GM19467 (cell line): ENCODE measurements at regions not wholly inside any gene's neighbourhood (a gene's known extent, or its start where the extent isn't known, plus 50 kb on each side); places are given as distances from the start of the nearest gene placed in this dataset.
"Not testable (repeated sequence)": the region's sequence is repeated elsewhere in the genome, so short reads cannot be mapped to it uniquely, and the experiment has no call there.

Source experiments
- ATAC-seq: cut with Tn5 transposase; IDR thresholded peaks from one replicate; pipeline ENCODE4 v1.9.1; 2021; ENCODE audit warnings: mild to moderate bottlenecking, moderate library complexity; ENCODE audit not compliant: unreplicated experiment

DNA sequence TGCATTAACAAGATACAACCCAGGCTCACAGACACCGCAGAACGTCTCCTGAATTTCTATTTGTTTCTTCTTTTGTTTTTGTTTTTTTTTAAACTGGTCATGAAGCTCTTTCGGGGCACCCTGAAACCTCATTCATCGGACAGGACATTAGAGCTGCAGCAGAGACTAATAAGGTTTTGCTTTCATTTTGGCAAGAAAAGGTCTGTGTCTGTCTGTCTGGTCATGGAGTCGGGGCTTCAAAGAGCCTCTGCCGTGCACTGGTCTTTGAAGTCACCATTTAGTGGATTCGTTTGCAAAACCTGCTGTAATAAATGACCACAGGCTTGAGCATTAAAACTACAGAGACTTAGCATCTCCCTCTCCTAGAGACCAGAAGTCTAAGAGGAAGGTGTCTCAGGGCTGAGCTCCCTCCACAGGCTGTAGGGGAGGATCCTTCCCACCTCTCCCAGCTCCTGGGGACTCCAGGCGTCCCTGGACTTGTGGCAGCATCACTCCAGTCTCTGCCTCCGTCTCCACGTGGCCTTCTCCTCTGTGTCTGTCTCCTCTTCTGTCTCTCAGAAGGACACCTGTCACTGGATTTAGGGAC lies 247.5 kb downstream of the CRLF2 start:
- ATAC-seq = no peak

DNA sequence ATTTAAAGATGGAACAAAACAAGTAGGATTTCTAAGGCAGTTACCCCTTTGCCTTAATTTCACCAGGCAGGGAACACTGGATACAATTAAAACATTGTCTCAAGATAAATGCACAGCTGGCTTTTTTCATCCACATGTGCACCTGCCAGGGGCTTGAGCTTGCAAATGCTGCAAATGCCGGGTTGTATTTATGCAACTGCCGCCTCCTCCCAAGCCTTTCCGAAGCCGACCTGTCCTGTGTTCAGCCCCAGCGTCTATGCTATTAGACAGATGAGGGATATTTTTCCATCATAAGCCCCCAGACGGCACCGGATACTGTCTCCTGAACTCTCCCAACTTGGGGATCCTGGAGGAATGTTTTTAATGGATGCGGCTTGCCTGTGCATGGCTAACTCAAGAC lies 251.6 kb downstream of the CRLF2 start:
- no peak for ATAC-seq

DNA sequence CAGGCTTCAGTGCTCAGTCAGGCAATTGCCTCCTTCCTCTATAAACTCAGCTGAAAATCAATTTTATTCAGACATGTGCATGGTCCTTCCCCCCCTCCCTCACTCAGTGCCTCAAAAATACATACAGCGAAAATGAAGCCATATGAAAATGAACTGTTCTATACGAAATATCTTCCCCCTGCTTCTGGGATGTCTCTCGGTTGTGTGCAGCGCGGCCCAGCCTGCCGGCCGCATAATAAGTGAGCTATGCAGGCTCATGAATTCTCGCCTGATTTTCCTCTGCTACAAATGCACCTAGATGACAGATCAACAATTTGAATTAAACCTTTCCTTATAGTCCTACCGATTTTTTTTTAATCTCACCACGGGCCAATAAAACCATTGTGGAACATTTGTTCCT lies 252.9 kb downstream of the CRLF2 start:
- no peak for ATAC-seq

DNA sequence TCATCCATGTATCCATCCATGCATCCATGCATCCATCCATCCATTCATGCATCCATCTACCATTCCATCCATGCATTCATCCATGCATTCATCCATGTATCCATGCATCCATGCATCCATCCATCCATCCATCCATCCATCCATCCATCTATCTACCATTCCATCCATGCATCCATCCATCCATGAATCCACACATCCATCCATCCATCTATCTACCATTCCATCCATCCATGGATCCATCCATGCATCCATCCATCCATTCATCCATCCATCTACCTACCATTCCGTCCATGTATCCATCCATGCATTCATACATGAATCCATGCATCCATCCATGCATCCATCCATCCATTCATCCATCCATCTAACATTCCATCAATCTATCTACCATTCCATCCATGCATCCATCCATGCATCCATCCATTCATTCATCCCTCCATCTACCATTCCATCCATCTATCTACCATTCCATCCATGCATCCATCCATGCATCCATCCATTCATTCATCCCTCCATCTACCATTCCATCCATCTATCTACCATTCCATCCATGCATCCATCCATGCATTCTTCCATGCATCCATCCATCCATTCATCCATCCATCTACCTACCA lies 257.2 kb downstream of the CRLF2 start:
- not testable (repeated sequence) for ATAC-seq

GRCh38 chrX:953879-954482 lies 258.5 kb downstream of the CRLF2 start:
- no peak for ATAC-seq

GRCh38 chrX:952816-953215 lies 259.6 kb downstream of the CRLF2 start:
- ATAC-seq = no peak

DNA sequence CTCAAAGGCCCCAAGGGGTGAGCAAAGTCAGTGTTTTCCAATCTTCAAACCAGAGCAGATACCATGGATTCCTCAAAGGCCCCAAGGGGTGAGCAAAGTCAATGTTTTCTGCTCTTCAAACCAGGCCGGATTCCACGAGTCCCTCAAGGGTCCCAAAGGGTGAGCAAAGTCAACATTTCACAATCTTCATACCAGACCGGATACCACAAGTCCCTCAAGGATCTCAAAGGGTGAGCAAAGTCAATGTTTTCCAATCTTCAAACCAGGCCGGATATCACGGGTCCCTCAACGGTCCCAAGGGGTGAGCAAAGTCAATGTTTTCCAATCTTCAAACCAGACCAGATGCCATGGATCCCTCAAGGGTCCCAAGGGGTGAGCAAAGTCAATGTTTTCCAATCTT lies 265.2 kb downstream of the CRLF2 start:
- ATAC-seq = not testable (repeated sequence)

- no peak for ATAC-seq
Measured at GRCh38 chrX:943035-943434, 269.4 kb downstream of the CRLF2 start.

GRCh38 chrX:940691-941090 lies 271.8 kb downstream of the CRLF2 start:
- no peak for ATAC-seq

- ATAC-seq = no peak
Measured at GRCh38 chrX:936979-937769, 275.3 kb downstream of the CRLF2 start.

- no peak for ATAC-seq
Measured at GRCh38 chrX:933611-934010, 278.8 kb downstream of the CRLF2 start.

DNA sequence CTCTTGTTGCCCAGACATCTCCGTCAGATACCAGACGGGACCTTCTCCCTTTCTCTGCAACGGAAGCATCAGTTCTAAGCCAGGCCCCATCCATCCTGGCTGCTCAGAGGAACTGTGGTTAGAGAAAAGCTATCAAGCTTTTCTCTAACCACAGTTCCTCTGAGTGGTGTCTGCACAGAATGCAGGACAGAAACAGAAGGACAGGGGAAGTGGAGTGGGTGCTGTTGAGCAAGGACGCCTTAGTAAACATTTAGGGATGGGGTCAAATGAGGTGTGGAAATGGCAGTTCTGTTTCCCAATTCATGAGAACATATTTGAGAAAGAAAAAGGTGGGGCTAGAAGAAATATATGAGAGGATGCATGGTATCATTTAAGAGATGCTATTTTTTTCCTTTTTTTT lies 283.8 kb downstream of the CRLF2 start:
- ATAC-seq = no peak

GRCh38 chrX:926991-927390 lies 285.5 kb downstream of the CRLF2 start:
- ATAC-seq = no peak

DNA sequence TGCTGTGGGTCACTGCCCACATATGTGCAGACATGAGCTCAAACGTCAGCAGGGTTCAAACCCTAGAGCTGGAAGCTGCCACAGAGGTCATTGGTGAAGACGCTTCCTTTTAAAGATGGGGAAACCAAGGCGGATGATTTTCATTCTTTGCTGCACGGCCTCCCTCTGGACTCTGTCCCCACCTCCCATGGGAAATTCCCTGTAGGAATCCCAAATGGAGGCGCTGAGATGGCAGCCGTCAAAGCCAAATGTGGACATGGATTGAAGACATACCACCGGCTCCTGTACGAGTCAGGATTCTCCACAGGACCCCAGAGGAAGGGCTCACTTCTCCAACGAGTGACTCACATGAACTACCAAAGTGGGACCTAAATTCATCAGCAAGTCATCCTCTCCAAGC lies 286.4 kb downstream of the CRLF2 start:
- no peak for ATAC-seq

GRCh38 chrX:925652-926061 lies 286.8 kb downstream of the CRLF2 start:
- no peak for ATAC-seq

GRCh38 chrX:925094-925493 lies 287.4 kb downstream of the CRLF2 start:
- no peak for ATAC-seq

GRCh38 chrX:924017-924416 lies 288.4 kb downstream of the CRLF2 start:
- no peak for ATAC-seq

GRCh38 chrX:920234-920799 lies 289.7 kb downstream of the SHOX start:
- ATAC-seq = no peak

DNA sequence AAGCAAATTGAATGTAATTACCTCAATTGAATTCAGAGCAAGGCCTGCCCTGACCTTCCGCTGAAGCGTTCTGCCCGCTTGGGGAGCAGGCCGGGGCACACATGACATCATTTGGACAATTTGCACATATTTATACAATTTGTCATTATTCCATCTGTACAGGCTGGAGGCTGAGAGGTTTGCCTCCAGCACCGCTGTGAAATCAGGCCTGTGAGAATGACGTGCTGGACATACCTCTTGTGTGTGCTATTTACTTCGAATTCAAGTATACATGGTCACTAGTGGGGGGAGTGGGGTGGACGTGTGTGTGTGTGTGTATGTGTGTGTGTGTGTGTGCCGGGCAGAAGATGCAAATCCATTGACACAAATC lies 285.6 kb downstream of the SHOX start:
- ATAC-seq = no peak

- no peak for ATAC-seq
Measured at GRCh38 chrX:915427-916229, 285.0 kb downstream of the SHOX start.

GRCh38 chrX:914206-914605 lies 283.6 kb downstream of the SHOX start:
- no peak for ATAC-seq
